Loucy (cell line): ENCODE measurements at regions not wholly inside any gene's neighbourhood (a gene's known extent, or its start where the extent isn't known, plus 50 kb on each side); places are given as distances from the start of the nearest gene placed in this dataset.

Experiments used
- H2AFZ ChIP-seq: fragments of 200-600 bp; sonication (generic); 2 replicates; pipeline ENCODE4 v1.6.0; 2016; ENCODE audit warnings: antibody characterized with exemption, mild to moderate bottlenecking, low read length, moderate library complexity
- H3F3A ChIP-seq: fragments of 200-600 bp; 2 replicates; pipeline ENCODE4 v1.6.0; 2016; ENCODE audit warnings: antibody characterized with exemption, low read depth, mild to moderate bottlenecking
- H3K27me3 ChIP-seq: fragments of 200-600 bp; sonication (generic); 2 replicates; pipeline ENCODE4 v1.6.1; 2014; ENCODE audit warnings: low read length, mild to moderate bottlenecking; ENCODE audit not compliant: insufficient read depth, poor library complexity, severe bottlenecking
- H3K36me3 ChIP-seq: fragments of 200-600 bp; sonication (generic); 2 replicates; pipeline ENCODE4 v1.6.1; 2016; ENCODE audit warnings: low read length; ENCODE audit not compliant: insufficient read depth
- H3K4me1 ChIP-seq: fragments of 200-600 bp; sonication (generic); 2 replicates; pipeline ENCODE4 v1.5.1; 2014; ENCODE audit warnings: low read length, mild to moderate bottlenecking; ENCODE audit not compliant: insufficient read depth, poor library complexity, severe bottlenecking
- H3K4me2 ChIP-seq: fragments of 200-600 bp; sonication (generic); 2 replicates; pipeline ENCODE4 v1.6.0; 2014; ENCODE audit warnings: antibody characterized with exemption, low read length, low read depth, mild to moderate bottlenecking; ENCODE audit not compliant: poor library complexity, severe bottlenecking
- H3K4me3 ChIP-seq: fragments of 200-600 bp; sonication (generic); 2 replicates; pipeline ENCODE4 v1.5.1; 2014; ENCODE audit warnings: low read length, mild to moderate bottlenecking, mixed read lengths; ENCODE audit not compliant: poor library complexity, severe bottlenecking
- H3K79me2 ChIP-seq: fragments of 200-600 bp; sonication (generic); 2 replicates; pipeline ENCODE4 v1.6.1; 2014; ENCODE audit warnings: low read length; ENCODE audit not compliant: insufficient read depth
- H3K9ac ChIP-seq: fragments of 200-600 bp; sonication (generic); 2 replicates; pipeline ENCODE4 v1.6.0; 2014; ENCODE audit warnings: mild to moderate bottlenecking, low read depth, low read length, moderate library complexity; ENCODE audit not compliant: poor library complexity, severe bottlenecking
- H3K9me2 ChIP-seq: fragments of 200-600 bp; sonication (generic); replicated peaks from 2 replicates; pipeline ENCODE4 v1.6.1; 2016; ENCODE audit warnings: low read depth, low read length, mixed read lengths
- H3K9me3 ChIP-seq: fragments of 200-600 bp; sonication (generic); 2 replicates; pipeline ENCODE4 v1.6.1; 2014; ENCODE audit warnings: mild to moderate bottlenecking, antibody characterized with exemption, low read length, low read depth; ENCODE audit not compliant: insufficient read depth
- H4K20me1 ChIP-seq: fragments of 200-600 bp; sonication (generic); 2 replicates; pipeline ENCODE4 v1.6.0; 2014; ENCODE audit warnings: antibody characterized with exemption, low read length, mild to moderate bottlenecking; ENCODE audit not compliant: insufficient read depth, poor library complexity, severe bottlenecking
- CTCF ChIP-seq: fragments of 200-600 bp; sonication (generic); conservative IDR thresholded peaks from 2 replicates; pipeline ENCODE4 v1.5.1; 2014; ENCODE audit warnings: mild to moderate bottlenecking, antibody characterized with exemption, low read length
- EZH2phosphoT487 ChIP-seq: fragments of 200-600 bp; IDR thresholded peaks from 2 replicates; pipeline ENCODE4 v1.6.1; 2018; ENCODE audit warnings: antibody characterized with exemption, mild to moderate bottlenecking, moderate library complexity, borderline replicate concordance

GRCh38 chr11:109808569-109808968, 284.6 kb upstream of the ZC3H12C start:
- Histone ChIP-seq H3K9me2 (no peaks in the 10 kb centered on the region), H3K79me2 (no peaks in the 10 kb centered on the region), H3K4me3 (no peak overlapping the region), H3K9ac (no peak overlapping the region), H2AFZ (no peak overlapping the region), H4K20me1 (no peaks in the 10 kb centered on the region), H3K9me3 (no peaks in the 10 kb centered on the region), H3K27me3 (no peaks in the 10 kb centered on the region), H3K4me1 (no peaks in the 10 kb centered on the region), H3K36me3 (no peaks in the 10 kb centered on the region), H3F3A (no peaks in the 10 kb centered on the region), H3K4me2 (no peak overlapping the region)
- TF ChIP-seq EZH2phosphoT487 (no peak), CTCF (no peak)

GRCh38 chr11:109814824-109815223, 278.4 kb upstream of the ZC3H12C start:
- Histone ChIP-seq H3K9me2 (no peaks in the 10 kb centered on the region), H2AFZ (no peak overlapping the region), H3K4me1 (no peaks in the 10 kb centered on the region), H3K79me2 (no peaks in the 10 kb centered on the region), H3K36me3 (no peaks in the 10 kb centered on the region), H3K9ac (no peak overlapping the region), H3K4me3 (no peak overlapping the region), H3K4me2 (no peak overlapping the region), H3K27me3 (no peaks in the 10 kb centered on the region), H3F3A (no peaks in the 10 kb centered on the region), H4K20me1 (no peaks in the 10 kb centered on the region), H3K9me3 (no peaks in the 10 kb centered on the region)
- TF ChIP-seq EZH2phosphoT487 (no peak), CTCF (no peak)

GRCh38 chr11:109815500-109816150, 277.6 kb upstream of the ZC3H12C start:
- Histone ChIP-seq H3K79me2 (no peaks in the 10 kb centered on the region), H3K27me3 (no peaks in the 10 kb centered on the region), H3K4me1 (no peaks in the 10 kb centered on the region), H3K36me3 (no peaks in the 10 kb centered on the region), H3K9ac (no peak overlapping the region), H3K4me2 (no peak overlapping the region), H3K9me3 (no peaks in the 10 kb centered on the region), H3F3A (no peaks in the 10 kb centered on the region), H3K9me2 (no peaks in the 10 kb centered on the region), H4K20me1 (no peaks in the 10 kb centered on the region), H2AFZ (no peak overlapping the region), H3K4me3 (no peak overlapping the region)
- TF ChIP-seq EZH2phosphoT487 (no peak), CTCF (no peak)
